Panc1 (cell line): ENCODE measurements at regions not wholly inside any gene's neighbourhood (a gene's known extent, or its start where the extent isn't known, plus 50 kb on each side); places are given as distances from the start of the nearest gene placed in this dataset.

Experiments
- ATAC-seq: fragments of 200-7000 bp; cut with Tn5 transposase; 2 replicates; pipeline ENCODE4 v1.9.1; 2020; ENCODE audit warnings: mild to moderate bottlenecking, moderate library complexity
- BruUV-seq: library from RNA; stranded (reverse); fragments of 400-500 nt; replicated peaks from 2 replicates; lab custom pipeline; 2021; lab: Mats Ljungman, UMichigan
- CTCF ChIA-PET: fragments of 300-600 bp; sonication (Branson Sonifier 250); formaldehyde crosslinking; loops from one replicate; lab custom pipeline; 2022; ENCODE audit warnings: antibody characterized with exemption; lab: Charles Lee
- POLR2A ChIA-PET: fragments of 300-600 bp; sonication (Branson Sonifier 250); formaldehyde crosslinking; loops from one replicate; lab custom pipeline; 2022; ENCODE audit warnings: antibody characterized with exemption; lab: Charles Lee
- DNase-seq: peaks from one replicate; pipeline ENCODE4 v3.0.0-alpha.2; 2010; ENCODE audit warnings: low read depth, low spot score
- H3K27ac ChIP-seq: 2 replicates; pipeline ENCODE4 v1.5.1; 2011; ENCODE audit warnings: mild to moderate bottlenecking, low read length, inconsistent platforms
- H3K27me3 ChIP-seq: fragments of 200-500 bp; sonication (Bioruptor generic); 2 replicates; pipeline ENCODE4 v1.6.0; 2014; ENCODE audit warnings: low read length, inconsistent platforms; ENCODE audit not compliant: control insufficient read depth, insufficient read depth
- H3K36me3 ChIP-seq: fragments of 200-500 bp; sonication (Bioruptor generic); 2 replicates; pipeline ENCODE4 v1.5.1; 2014; ENCODE audit warnings: inconsistent platforms, mild to moderate bottlenecking, low read length, moderate library complexity; ENCODE audit not compliant: control insufficient read depth, insufficient read depth
- H3K4me1 ChIP-seq: 2 replicates; pipeline ENCODE4 v1.5.1; 2011; ENCODE audit warnings: inconsistent platforms, mild to moderate bottlenecking, low read length, moderate library complexity; ENCODE audit not compliant: control insufficient read depth, insufficient read depth
- H3K4me3 ChIP-seq, 2 experiments: 2 replicates each; pipeline ENCODE4 v1.5.1; 2011 to 2012; ENCODE audit warnings: low read depth in 2 of 2, low read length in 2 of 2, mild to moderate bottlenecking in 2 of 2, inconsistent platforms in 1 of 2, moderate library complexity in 1 of 2
- H3K9me3 ChIP-seq: fragments of 200-500 bp; sonication (Bioruptor generic); 2 replicates; pipeline ENCODE4 v1.5.1; 2014; ENCODE audit warnings: low read depth, mild to moderate bottlenecking, inconsistent platforms, low read length, moderate library complexity; ENCODE audit not compliant: control insufficient read depth, insufficient read depth
- CTCF ChIP-seq: fragments of 450-650 bp; IDR thresholded peaks from 2 replicates; pipeline ENCODE4 v1.5.1; 2017; ENCODE audit warnings: mild to moderate bottlenecking
- POLR2AphosphoS5 ChIP-seq: IDR thresholded peaks from 2 replicates; pipeline ENCODE4 v1.6.1; 2012; ENCODE audit warnings: mild to moderate bottlenecking, low read depth, low read length, moderate library complexity
- REST ChIP-seq, 2 experiments: IDR thresholded peaks; 2 replicates each; pipeline ENCODE4 v1.6.1; 2011 to 2012; ENCODE audit warnings: low read depth in 2 of 2, control low read depth in 1 of 2, low read length in 1 of 2, mild to moderate bottlenecking in 1 of 2, moderate library complexity in 1 of 2; ENCODE audit not compliant: insufficient read depth in 1 of 2
- SIN3A ChIP-seq: IDR thresholded peaks from 2 replicates; pipeline ENCODE4 v1.6.1; 2012; ENCODE audit warnings: low read depth, mild to moderate bottlenecking, low read length, moderate library complexity, borderline replicate concordance; ENCODE audit not compliant: insufficient read depth
- TCF7L2 ChIP-seq: IDR thresholded peaks from 2 replicates; pipeline ENCODE4 v1.6.1; 2011; ENCODE audit warnings: mild to moderate bottlenecking, low read depth, low read length, inconsistent platforms
- in situ Hi-C: cut with HindIII; loops from 2 replicates; pipeline ENCODE4 v1.10.0; 2016; ENCODE audit warnings: low sequenced_read_pairs, low pct_unique_long_range_greater_than_20kb
- intact Hi-C: fragments of 100-400 bp; cut with micrococcal nuclease; formaldehyde crosslinking; loops from one replicate; pipeline ENCODE4 v1.10.0; 2022; ENCODE audit not compliant: unreplicated experiment

GRCh38 chr3:171542976-171543375 is 82.8 kb upstream of the TNIK start:
- no TSS peak for BruUV-seq
- ChIA-PET CTCF (no interaction called here), POLR2A (no interaction called here)

GRCh38 chr3:171541647-171542046 is 81.4 kb upstream of the TNIK start:
- ChIA-PET POLR2A (no interaction called here), CTCF (no interaction called here)
- Histone ChIP-seq H3K4me1 (no peaks in the 10 kb centered on the region), H3K27me3 (no peaks in the 10 kb centered on the region), H3K27ac (no peak overlapping the region), H3K9me3 (no peaks in the 10 kb centered on the region), H3K4me3 (no peak overlapping the region), H3K36me3 (no peaks in the 10 kb centered on the region)
- TF ChIP-seq TCF7L2 = no peak
- TF ChIP-seq SIN3A = no peak
- no peak for TF ChIP-seq POLR2AphosphoS5
- TF ChIP-seq CTCF = no peak
- no peak for TF ChIP-seq REST (IDR thresholded peaks at IDR 0.05; ENCODE audit: insufficient read depth in 1 of 2, low read depth in 2 of 2, low read length in 1 of 2)
- ATAC-seq (no peak), DNase-seq (no peak)
- no TSS peak for BruUV-seq
- intact Hi-C loops = no loop called here
- in situ Hi-C loops = no loop called here

More at GRCh38 chr3:171542976-171543375, 82.8 kb upstream of the TNIK start:
- no peak overlapping the region for H3K4me3 ChIP-seq
- intact Hi-C loops = no loop called here
- TF ChIP-seq TCF7L2 (no peak), POLR2AphosphoS5 (no peak), SIN3A (no peak), CTCF (no peak), REST (IDR thresholded peaks at IDR 0.05; ENCODE audit: insufficient read depth in 1 of 2, low read depth in 2 of 2, low read length in 1 of 2) (no peak)
- no peak for DNase-seq
- H3K36me3 ChIP-seq = no peaks in the 10 kb centered on the region
- H3K27me3 ChIP-seq = no peaks in the 10 kb centered on the region
- H3K27ac ChIP-seq = no peak overlapping the region
- no peaks in the 10 kb centered on the region for H3K9me3 ChIP-seq
- in situ Hi-C loops = no loop called here
- no peaks in the 10 kb centered on the region for H3K4me1 ChIP-seq
- ATAC-seq = no peak
